ENCODE measurements at regions not wholly inside any gene's neighbourhood (a gene's known extent, or its start where the extent isn't known, plus 50 kb on each side); places are given as distances from the start of the nearest gene placed in this dataset.
"Not testable (repeated sequence)": the region's sequence is repeated elsewhere in the genome, so short reads cannot be mapped to it uniquely, and the experiment has no call there.

DNA sequence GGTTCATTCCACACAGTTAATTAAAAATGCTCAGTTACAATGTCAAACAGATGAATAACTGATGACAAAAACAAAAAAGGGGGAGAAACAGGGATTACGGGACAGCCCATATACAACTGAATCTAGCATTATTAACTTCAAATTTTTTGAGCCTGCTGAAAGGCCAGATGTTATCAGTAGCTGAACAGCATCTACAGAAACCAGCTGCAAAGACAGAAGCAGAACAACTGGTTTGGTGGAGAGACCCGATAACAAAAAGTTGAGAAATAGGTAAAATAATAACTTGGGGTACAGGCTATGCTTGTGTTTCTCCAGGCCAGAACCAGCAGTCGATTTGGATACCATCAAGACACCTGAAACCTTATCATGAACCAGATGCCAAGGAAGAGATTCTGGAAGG, 109.8 kb downstream of the SEPTIN7 start:
- DNase-seq, result not testable (repeated sequence)

DNA sequence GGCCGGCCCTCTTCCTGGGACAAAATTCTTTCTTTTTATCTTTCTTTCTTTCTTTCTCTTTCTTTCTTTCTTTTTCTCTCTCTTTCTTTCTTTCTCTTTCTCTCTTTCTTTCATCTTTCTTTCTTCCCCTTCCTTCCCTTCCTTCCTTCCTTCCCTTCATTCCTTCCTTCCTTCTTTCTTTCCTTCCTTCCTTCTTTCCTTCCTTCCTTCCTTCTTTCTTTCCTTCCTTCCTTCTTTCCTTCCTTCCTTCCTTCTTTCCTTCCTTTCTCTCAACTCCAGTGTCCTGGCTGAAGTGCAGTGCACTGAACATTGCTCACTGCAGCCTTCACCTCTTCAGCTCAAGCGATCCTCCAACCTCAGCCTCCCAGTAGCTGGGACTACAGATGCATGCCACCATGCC, 112.5 kb downstream of the SEPTIN7 start:
- DNase-seq, result not testable (repeated sequence)

DNA sequence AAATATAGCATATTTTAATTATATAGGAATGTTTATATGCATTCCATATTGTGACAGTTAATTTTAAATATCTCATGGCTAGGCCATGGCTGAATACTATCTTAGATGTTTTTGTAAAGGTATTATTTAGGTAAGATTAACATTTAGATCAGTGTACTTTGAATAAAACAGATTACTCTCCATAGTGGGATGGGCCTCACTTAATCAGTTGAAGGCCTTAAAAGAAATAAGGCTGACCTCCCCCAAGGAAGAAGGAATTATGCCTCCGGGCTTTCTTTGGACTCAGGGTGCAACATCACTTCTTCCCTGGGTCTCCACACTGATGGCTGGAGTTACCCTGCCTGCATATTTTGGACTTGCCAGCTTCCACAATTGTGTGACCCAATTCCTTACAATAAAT, 113.4 kb downstream of the SEPTIN7 start:
- DNase-seq, result not testable (repeated sequence)

DNA sequence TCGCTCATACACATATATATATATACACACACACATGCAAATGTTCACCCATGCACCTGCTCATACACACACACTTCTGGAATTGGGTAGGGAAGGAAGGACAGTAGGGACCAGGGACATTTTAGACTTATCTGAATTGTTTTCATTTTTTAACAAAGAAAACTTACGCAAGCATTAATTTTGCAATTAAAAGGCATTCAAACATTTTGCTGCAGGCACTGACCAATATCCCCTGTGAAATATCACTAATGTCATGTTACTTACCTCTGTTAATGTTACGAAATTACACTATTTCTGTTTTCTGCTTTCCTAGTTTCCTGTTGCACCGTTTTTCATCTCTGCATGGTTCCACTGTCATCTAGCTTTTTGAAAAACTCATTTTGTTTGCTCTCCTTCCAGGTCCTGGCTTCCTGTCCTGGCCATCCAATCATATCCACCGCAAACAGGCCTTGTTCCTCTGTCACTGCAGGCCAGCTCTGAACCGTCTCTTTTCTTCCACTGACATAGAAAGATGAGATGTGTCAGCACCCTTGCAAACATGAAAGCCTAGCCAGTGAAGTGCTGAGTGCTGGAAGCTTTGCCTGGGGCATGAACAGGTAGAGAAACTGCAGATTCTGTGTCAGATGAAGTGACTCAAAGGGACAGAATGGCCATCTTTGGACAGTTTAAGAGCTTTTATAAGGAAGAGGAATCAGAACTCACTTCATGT, 114.5 kb downstream of the SEPTIN7 start:
- DNase-seq, result not testable (repeated sequence)

DNA sequence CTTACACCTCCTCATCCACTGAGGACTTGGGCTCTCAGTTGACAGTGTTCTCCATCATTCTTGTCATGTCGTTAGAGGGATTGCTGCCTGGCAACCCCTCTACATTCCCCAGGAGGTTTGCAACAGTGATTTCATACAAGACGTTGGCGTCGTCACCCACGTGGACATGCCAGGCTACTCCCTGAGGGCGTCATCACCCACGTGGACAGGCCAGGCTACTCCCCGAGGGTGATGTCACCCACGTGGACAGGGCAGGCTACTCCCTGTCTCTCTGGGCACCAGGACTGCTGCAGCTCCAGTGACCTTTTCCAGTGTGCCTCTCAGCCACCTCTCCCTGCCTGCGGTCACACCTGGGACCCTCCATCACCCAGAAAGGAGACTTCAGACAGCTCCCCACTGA, 117.4 kb downstream of the SEPTIN7 start:
- DNase-seq, result not testable (repeated sequence)

DNA sequence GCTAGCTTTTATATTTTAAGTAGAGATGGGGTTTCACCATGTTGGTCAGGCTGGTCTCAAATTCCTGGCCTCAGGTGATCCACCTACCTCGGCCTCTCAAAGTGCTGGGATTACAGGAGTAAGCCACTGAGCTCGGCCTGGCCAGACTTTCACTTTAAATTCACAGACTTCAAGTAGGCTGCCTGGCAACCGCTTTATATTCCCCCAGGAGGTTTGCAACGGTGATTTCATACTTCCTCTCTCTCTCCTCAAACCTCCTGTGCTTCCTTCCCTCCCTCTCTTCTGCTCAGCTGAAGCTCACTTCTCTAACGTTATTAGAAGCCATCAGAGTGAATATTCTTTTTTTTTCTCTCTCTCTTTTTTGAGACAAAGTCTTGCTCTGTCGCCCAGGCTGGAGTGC, 118.8 kb downstream of the SEPTIN7 start:
- DNase-seq, result not testable (repeated sequence)

DNA sequence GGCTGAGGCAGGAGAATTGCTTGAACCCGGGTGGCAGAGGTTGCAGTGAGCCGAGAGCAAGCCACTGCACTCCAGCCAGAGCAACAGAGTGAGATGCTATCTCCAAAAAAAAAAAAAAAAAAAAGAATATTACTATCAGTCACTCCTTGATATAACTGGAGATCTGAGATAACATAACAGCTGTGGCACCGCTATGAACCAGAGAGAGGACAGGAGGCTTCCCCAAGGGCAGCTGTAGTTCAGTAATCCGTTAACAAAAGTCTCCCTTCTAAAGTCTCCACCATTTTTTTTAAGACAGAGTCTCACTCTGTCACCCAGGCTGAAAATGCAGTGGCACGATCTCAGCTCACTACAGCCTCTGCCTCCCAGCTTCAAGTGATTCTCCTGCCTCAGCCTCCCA, 120.5 kb downstream of the SEPTIN7 start:
- DNase-seq, result not testable (repeated sequence)

DNA sequence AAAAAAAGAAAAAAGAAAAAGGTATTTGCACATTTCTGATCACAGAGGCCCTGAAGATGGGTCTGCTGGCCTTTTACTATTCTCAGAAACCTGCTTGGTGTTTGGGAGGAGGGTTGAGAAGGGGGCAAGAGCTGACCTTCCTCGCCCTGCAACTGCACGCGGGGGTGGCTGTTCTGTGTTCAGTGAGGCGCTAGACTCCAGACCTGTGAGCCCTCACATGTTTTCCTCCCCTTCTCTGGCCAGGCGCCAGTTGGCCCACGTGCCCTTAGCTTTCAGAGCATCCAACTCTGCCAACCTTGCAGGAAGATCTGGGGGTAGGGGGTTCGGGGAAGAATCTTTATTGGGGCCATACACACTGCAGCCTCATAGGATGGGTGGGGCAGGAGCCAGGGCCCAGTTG, 123.8 kb downstream of the SEPTIN7 start:
- DNase-seq, result not testable (repeated sequence)

DNA sequence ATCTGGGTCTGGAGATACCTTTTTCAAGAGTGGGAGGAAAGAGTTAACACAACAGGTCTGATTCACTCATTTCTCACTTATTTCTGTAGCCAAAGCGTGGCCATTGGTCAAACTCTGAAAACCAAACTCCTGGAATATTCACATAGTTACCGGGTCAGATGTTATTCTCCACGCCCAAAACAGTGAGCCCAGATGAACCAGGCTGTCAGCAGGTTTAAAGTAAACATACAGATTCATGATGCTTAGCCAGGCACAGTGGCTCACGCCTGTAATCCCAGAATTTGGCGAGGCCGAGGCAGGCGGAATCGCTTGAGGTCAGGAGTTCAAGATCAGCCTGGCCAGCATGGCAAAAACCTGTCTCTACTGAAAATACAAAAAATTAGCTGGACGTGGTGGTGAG, 126.1 kb downstream of the SEPTIN7 start:
- not testable (repeated sequence) for DNase-seq

DNA sequence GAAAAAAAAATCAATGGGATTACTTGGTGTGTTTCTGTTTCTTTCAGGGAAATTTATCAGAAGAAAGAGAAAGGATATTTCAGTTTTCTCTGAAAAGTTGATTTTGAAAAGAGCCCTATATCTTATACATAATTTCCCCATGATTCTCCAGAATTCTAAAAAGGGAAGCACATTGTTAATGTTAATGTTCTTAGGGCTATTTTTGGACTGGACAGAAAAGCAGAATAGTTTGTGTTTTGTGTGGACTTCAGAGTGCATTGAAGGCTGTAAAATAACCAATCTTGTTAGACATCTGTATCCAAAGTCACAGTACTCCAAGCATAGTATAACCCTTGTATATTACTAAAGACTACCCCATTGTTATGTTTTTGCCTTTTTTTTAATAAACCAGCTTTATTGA, 130.3 kb downstream of the SEPTIN7 start:
- not testable (repeated sequence) for DNase-seq

DNA sequence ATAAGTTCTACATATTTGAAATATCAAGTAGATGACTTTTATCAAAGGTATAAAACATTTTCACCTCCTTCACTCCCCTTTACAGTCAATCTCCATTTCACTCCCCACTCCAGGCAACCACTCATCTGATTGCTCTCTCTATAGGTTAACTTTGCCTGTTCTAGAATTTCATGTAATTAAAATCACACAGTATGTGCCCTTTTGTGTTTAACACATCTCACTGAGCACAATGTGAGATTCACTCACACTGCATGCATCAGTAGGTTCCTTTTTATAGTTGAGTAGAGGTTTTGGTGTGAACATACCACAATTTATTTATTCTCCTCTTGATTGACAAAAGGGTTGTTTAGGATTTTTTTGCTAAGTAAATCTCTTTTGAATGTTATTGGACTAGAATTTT, 130.7 kb downstream of the SEPTIN7 start:
- not testable (repeated sequence) for DNase-seq

DNA sequence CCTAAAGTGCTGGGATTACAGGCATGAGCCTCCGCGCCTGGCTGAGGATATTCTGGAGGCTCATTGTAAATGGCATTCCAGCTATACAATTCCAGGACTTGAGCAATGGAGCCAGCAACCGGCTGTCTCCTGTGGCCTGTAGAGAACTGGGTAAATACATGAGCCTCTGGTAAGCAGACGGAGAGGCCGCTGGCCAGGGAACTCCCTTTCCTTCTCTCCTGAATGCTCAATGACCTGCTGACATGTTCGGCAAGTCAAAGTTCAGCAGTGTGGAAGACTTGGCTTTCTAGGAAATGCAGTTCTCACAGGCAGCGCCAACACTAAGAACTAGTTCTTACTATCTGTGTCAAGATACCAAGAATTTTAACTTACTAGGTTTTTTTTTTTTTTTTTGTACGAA, 139.8 kb downstream of the SEPTIN7 start:
- DNase-seq, result not testable (repeated sequence)

DNA sequence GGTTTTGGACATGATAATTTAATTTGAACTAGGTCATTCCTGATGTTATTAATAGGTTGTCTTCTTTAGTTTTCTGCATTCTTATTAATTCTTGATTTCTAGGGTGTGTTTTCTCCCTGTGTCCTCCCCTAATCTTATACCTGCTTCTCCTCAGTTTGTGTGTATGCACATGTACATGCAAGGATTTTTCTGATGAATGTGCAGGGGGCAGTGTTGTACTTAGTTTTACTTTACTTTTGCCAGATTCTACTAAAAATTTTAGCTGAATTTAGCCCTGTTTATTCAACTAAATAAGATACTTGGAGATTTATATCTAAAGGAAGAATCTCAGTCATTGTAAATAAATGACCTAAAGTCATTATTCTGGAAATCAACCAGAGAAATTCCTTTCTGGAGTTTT, 144.8 kb downstream of the SEPTIN7 start:
- not testable (repeated sequence) for DNase-seq

DNA sequence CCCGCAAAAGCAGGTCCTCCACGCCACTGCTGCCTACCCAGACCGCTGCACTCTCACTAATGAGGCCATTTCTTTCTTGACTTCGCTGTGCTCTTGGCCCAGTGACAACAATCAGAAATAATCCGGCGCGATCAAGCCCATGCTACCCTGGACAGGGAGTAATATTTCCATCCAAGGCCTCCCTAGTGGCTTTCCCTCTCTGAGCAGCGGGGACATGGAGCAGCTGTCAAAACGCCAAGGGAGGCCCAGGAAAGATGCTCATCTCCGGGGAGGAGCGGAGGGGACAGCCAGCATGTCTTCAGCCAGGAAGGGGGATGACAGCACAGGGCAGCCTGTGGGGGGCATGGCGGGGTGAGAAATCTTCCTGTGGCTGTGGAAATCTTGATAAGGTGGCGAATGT, 154.9 kb downstream of the SEPTIN7 start:
- DNase-seq, result not testable (repeated sequence)

DNA sequence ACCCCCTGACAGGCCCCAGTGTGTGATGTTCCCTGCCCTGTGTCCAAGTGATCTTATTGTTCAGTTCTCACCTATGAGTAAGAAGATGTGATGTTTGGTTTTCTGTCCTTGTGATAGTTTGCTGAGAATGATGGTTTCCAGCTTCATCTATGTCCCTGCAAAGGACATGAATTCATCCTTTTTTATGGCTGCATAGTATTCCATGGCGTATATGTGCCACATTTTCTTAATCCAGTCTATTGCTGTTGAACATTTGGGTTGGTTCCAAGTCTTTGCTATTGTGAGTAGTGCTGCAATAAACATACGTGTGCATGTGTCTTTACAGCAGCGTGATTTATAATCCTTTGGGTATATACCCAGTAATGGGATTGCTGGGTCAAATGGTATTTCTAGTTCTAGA, 156.1 kb downstream of the SEPTIN7 start:
- DNase-seq, result not testable (repeated sequence)

DNA sequence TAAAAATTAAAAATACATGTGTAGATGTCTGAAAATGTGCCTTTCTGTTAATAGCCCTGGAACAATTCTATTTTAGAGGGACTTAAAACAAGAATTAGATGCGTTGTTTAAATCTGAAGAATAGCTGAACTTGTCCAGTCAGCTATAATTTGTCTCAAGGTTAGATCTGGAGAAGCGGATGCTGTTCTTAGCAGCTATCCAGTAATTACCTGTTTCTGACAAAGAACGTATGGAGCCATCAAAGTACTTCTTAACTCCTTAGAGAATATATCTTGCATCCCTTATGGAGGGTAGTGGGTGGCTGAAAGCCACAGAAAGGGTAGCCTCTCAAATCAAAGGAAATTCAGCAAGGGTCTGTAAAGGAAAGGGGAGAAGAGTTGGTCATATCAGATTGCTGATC, 160.4 kb downstream of the SEPTIN7 start:
- DNase-seq, result not testable (repeated sequence)

DNA sequence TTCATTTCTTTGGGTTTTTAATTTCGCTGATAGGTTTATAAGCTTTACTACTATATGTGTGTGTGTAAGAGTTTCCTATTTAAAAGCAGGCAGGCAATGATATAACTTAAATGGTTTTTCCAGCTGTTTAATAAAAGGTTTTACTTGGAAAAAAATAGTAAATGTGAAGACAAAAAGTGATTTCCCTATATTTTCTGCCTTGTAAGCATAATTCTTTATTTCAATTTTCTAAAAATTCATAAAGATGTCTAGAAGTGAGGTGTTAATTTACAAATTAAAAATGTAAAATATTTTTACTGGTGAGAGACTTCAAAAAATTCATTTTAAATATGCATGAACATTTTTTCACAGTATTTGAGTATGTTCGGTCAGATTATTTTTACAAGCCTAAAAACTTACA, 161.8 kb downstream of the SEPTIN7 start:
- not testable (repeated sequence) for DNase-seq

DNA sequence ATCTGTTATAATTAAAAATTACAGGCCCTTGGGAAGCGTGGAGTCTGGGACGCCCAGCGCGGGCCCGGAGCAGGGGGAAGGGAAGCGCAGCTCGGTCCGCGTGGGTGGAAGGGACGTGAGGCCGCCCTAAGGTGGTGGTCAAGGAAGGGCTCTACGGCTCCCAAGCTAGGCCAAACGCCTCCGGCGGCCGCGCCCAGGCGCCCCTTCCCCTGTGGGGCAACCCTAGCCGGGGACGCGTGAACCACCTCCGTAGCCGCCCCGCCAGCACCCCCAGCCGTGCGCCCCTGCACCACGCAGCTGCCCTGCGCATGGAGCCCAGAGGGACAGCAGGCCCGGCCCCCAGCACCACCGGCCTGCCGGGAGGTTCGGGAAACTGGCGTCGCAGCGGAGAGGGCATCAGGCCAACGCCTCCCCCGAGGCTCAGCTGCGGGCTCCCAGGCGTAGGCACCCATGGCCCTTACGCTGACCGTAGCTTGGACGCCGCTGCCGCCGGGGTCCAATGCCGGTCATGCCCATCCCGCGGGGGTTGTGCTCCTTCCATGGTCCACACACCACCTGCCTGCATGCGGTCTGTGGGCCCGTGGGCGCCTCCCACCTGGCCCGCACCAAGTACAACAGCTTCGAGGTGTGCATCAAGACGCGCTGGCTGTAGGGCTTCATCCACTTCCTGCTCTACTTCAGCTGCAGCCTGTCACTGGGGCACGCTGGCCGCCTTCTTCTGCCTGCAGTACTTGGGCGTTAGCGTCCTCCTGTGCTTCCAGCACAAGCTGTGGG, 166.7 kb downstream of the SEPTIN7 start:
- no peak for DNase-seq

DNA sequence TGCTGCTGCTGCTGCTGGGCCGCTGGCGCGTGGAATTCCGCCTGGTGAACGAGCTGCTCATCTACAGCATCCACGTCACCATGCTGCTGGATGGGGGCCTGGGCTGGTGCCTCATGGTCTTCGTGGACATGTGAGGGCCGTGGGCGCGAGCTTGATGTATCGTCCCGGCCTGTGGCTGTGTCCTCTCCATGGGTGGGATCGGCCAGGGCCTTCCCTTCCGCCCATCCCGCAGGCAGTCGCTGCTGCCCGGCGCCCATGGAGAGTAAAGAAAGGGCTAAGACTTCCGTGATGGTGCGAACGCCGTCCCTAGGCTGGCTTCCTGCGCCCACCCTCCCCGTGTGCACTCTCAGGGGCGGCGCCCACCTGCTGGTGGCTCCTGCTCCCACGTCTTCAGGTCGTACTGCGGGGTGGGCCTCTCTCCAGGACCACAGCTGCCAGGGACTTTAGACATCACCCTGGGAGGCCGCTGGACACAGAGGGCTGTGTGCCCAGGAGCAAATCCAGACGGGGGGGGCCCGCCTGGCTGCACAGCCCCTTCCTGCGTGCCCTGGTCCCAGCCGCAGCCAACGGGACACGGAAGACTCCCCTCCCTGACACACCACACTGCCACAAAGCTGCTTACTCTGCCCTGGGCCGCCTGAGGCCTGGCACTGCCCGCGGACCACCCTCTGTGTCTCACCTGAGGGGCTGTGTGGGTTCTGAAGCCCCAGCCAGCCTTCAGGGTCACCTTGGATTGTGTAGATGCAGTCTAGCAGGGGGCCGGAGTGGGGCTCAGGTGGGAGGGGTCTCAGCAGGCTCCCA, 167.5 kb downstream of the SEPTIN7 start:
- DNase-seq, result no peak

DNA sequence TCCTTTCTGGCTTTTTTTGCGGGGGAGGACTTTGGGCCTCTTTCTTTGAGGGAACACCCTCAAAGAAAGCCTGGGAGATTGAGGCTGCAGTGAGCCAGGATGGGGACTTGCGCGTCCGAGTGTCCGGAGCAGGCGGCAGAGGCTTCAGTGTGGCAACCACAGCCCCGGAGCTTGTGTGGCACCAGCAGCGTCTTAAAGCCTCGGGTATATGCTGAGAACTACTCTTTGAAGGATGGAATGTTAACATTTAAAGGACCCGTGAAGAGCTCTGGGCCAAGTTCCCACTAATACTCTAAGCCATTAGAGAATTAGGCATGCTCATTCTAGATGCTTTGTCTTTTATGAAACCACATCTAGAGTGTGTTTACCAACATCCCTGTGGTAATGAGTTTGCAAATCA, 168.2 kb downstream of the SEPTIN7 start:
- no peak for DNase-seq

DNA sequence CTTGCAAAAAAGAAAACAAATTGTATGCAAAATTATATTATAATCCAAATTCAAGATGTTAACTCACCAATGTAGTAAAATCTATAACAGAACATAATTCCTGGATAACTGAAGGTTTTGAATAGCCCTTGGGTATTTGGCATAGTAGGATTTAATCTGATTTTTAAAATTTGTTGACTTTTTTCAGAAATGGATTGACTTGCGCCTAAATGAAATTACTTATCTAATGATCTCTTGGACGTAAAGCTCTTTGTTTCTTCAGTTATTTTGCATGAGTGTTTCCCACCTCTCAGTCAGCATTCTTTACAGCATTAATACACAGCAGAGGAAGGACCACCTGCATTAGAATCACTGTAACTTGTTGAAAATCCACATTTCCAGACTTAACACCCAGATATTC, 169.6 kb downstream of the SEPTIN7 start:
- DNase-seq, result no peak

DNA sequence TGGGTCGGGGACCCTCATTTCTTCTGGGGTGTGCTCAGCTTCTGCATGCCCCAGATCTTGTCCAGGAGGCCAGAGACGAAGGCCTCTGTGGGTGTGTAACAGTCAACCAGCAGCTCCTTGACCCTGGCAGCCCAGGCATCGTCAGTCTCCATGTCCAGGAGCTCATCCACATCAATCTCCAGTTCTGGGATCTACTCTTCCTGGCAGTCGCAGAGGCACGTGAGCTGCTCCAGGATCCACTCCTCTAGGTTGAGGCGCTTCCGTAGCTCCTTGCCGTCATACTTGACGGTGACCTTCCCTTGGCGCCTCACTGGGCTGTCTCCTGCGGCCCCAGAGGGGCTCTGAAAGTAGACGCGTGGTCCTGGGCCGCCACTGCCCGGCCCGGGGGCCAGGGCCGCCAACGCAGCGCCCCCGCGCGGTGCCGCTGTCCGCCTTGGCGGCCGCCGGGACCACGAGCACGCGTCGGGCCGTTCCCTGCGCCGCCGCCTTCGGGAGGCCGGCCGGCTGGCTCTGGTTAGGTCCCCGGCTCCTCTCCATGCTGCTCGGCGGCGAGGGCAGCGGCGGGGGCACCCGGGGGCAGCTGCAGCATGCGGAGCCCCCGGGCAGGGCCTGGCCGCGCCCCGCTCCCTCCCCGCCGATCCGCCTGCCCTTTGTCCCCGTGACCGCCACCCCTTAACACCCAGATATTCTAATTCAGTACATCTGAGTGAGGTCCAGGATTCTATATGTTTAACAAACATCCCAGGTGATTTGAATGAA, 170.5 kb downstream of the SEPTIN7 start:
- DNase-seq, result no peak

All from MV-4-11 (cell line).